ENCODE measurements at regions not wholly inside any gene's neighbourhood (a gene's known extent, or its start where the extent isn't known, plus 50 kb on each side); places are given as distances from the start of the nearest gene placed in this dataset.

GRCh38 chr3:88209356-88209755 lies 59.6 kb downstream of the C3orf38 start:
- no peak for DNase-seq

- DNase-seq, result no peak
Measured at GRCh38 chr3:88211096-88211890, 61.5 kb downstream of the C3orf38 start.

GRCh38 chr3:88219138-88219792 lies 69.5 kb downstream of the C3orf38 start:
- DNase-seq, result peak; percentile 80

GRCh38 chr3:88220126-88220525 lies 70.4 kb downstream of the C3orf38 start:
- DNase-seq, result no peak

GRCh38 chr3:88221726-88222125 lies 72.0 kb downstream of the C3orf38 start:
- no peak for DNase-seq

GRCh38 chr3:88222343-88222742 lies 72.6 kb downstream of the C3orf38 start:
- DNase-seq, result no peak

- DNase-seq, result no peak
Measured at GRCh38 chr3:88225326-88226008, 75.7 kb downstream of the C3orf38 start.

GRCh38 chr3:88226910-88227309 lies 77.2 kb downstream of the C3orf38 start:
- DNase-seq, result no peak

- no peak for DNase-seq
Measured at GRCh38 chr3:88230638-88231037, 80.9 kb downstream of the C3orf38 start.

GRCh38 chr3:88231207-88231606 lies 81.4 kb downstream of the C3orf38 start:
- DNase-seq, result no peak

GRCh38 chr3:88231632-88232031 lies 81.9 kb downstream of the C3orf38 start:
- DNase-seq, result no peak

GRCh38 chr3:88235102-88235501 lies 85.3 kb downstream of the C3orf38 start:
- DNase-seq, result no peak

GRCh38 chr3:88239870-88240269 lies 90.1 kb downstream of the C3orf38 start:
- no peak for DNase-seq

- DNase-seq, result no peak
Measured at GRCh38 chr3:88248658-88249057, 98.9 kb downstream of the C3orf38 start.

- no peak for DNase-seq
Measured at GRCh38 chr3:88259045-88259444, 109.3 kb downstream of the C3orf38 start.

- no peak for DNase-seq
Measured at GRCh38 chr3:88262527-88262926, 112.8 kb downstream of the C3orf38 start.

GRCh38 chr3:88263417-88264100 lies 113.8 kb downstream of the C3orf38 start:
- no peak for DNase-seq

- no peak for DNase-seq
Measured at GRCh38 chr3:88267441-88267840, 117.7 kb downstream of the C3orf38 start.

- DNase-seq, result no peak
Measured at GRCh38 chr3:88267847-88268246, 118.1 kb downstream of the C3orf38 start.

GRCh38 chr3:88280326-88280725 lies 130.6 kb downstream of the C3orf38 start:
- no peak for DNase-seq

GRCh38 chr3:88282528-88283241 lies 132.9 kb downstream of the C3orf38 start:
- no peak for DNase-seq

GRCh38 chr3:88283242-88283592 lies 133.5 kb downstream of the C3orf38 start:
- DNase-seq, result no peak

GRCh38 chr3:88291486-88291885 lies 141.7 kb downstream of the C3orf38 start:
- peak; percentile 47 for DNase-seq

All from hematopoietic multipotent progenitor cell treated with erythropoietin and hydrocortisone succinate and interleukin-3 and kit ligand, for 6 days (in vitro differentiated cells).